ENCODE measurements at regions not wholly inside any gene's neighbourhood (a gene's known extent, or its start where the extent isn't known, plus 50 kb on each side); places are given as distances from the start of the nearest gene placed in this dataset.

- Histone ChIP-seq H3K4me1 (ENCODE audit: control insufficient read depth in 4 of 4, insufficient read depth in 4 of 4, low read length in 3 of 4) (no peaks in the 10 kb centered on the region), H3K9me3 (ENCODE audit: control insufficient read depth in 4 of 4, low read length in 3 of 4) (no peaks in the 10 kb centered on the region), H3K27me3 (ENCODE audit: control insufficient read depth in 4 of 4, insufficient read depth in 4 of 4, low read length in 3 of 4) (peaks cover 0 to 3% (median 0%) of the 10 kb centered on the region in 4 donors), H3K9ac (ENCODE audit: low read depth in 1 of 2, low read length in 2 of 2) (no peak overlapping the region), H3K27ac (ENCODE audit: low read depth in 1 of 2, low read length in 2 of 2) (no peak overlapping the region), H3K4me3 (ENCODE audit: low read depth in 1 of 3, low read length in 3 of 3) (no peak overlapping the region), H3K36me3 (ENCODE audit: control insufficient read depth in 4 of 4, insufficient read depth in 3 of 4, low read depth in 1 of 4, low read length in 3 of 4) (no peaks in the 10 kb centered on the region)
- TF ChIP-seq FOXA2 (IDR thresholded peaks at IDR 0.05) (no peak), SP1 (IDR thresholded peaks at IDR 0.05) (no peak), EGR1 (IDR thresholded peaks at IDR 0.05; ENCODE audit: low read depth in 2 of 2) (no peak), JUND (IDR thresholded peaks at IDR 0.05) (no peak), RXRA (IDR thresholded peaks at IDR 0.05) (no peak), ATF3 (IDR thresholded peaks at IDR 0.05) (no peak), NR2F2 (IDR thresholded peaks at IDR 0.05) (no peak)
- 61% methylated on average over 2 of the region's 2 CpGs for WGBS
- no peak for DNase-seq (ENCODE audit: low spot score)
Observed at GRCh38 chr13:76636829-76637228, 249.4 kb downstream of the KCTD12 start.

GRCh38 chr13:76635232-76636230 is 250.7 kb downstream of the KCTD12 start:
- Histone ChIP-seq H3K27ac (ENCODE audit: low read depth in 1 of 2, low read length in 2 of 2) (no peak overlapping the region), H3K27me3 (ENCODE audit: control insufficient read depth in 4 of 4, insufficient read depth in 4 of 4, low read length in 3 of 4) (peaks cover 0 to 3% (median 0%) of the 10 kb centered on the region in 4 donors), H3K4me1 (ENCODE audit: control insufficient read depth in 4 of 4, insufficient read depth in 4 of 4, low read length in 3 of 4) (no peaks in the 10 kb centered on the region), H3K9ac (ENCODE audit: low read depth in 1 of 2, low read length in 2 of 2) (no peak overlapping the region), H3K9me3 (ENCODE audit: control insufficient read depth in 4 of 4, low read length in 3 of 4) (no peaks in the 10 kb centered on the region), H3K36me3 (ENCODE audit: control insufficient read depth in 4 of 4, insufficient read depth in 3 of 4, low read depth in 1 of 4, low read length in 3 of 4) (no peaks in the 10 kb centered on the region), H3K4me3 (ENCODE audit: low read depth in 1 of 3, low read length in 3 of 3) (no peak overlapping the region)
- TF ChIP-seq SP1 (IDR thresholded peaks at IDR 0.05), result no peak
- no peak for TF ChIP-seq HNF4G (IDR thresholded peaks at IDR 0.05)
- no peak for TF ChIP-seq GABPA (IDR thresholded peaks at IDR 0.05 in 1 of 2, conservative IDR thresholded peaks at IDR 0.05 in 1 of 2)
- no peak for TF ChIP-seq NR2F2 (IDR thresholded peaks at IDR 0.05)
- TF ChIP-seq RXRA (IDR thresholded peaks at IDR 0.05), result no peak
- no peak for TF ChIP-seq FOXA2 (IDR thresholded peaks at IDR 0.05)
- no peak for TF ChIP-seq REST (IDR thresholded peaks at IDR 0.05)
- no peak for TF ChIP-seq ZBTB33 (IDR thresholded peaks at IDR 0.05)
- no peak for TF ChIP-seq HNF4A (conservative IDR thresholded peaks at IDR 0.05)
- no peak for TF ChIP-seq EGR1 (IDR thresholded peaks at IDR 0.05; ENCODE audit: low read depth in 2 of 2)
- no peak for TF ChIP-seq TAF1 (conservative IDR thresholded peaks at IDR 0.05)
- no peak for TF ChIP-seq JUND (IDR thresholded peaks at IDR 0.05)
- TF ChIP-seq YY1 (IDR thresholded peaks at IDR 0.05), result no peak
- TF ChIP-seq RAD21 (IDR thresholded peaks at IDR 0.05), result no peak
- no peak for TF ChIP-seq MAX (IDR thresholded peaks at IDR 0.05)
- no peak for DNase-seq (ENCODE audit: low spot score)
- WGBS, result 72% methylated on average over 7 of the region's 7 CpGs

All from liver (tissue), 7 donors.